GM12875 (cell line): ENCODE measurements at regions not wholly inside any gene's neighbourhood (a gene's known extent, or its start where the extent isn't known, plus 50 kb on each side); places are given as distances from the start of the nearest gene placed in this dataset.

Experiments
- H3K4me3 ChIP-seq: one replicate; pipeline ENCODE4 v1.5.1; 2011; ENCODE audit warnings: low read depth, low read length, control low read depth
- TF ChIP-seq, protein P1 (sequence below): IDR thresholded peaks from 2 replicates; pipeline ENCODE4 v1.5.1; 2011; ENCODE audit warnings: low read depth, mild to moderate bottlenecking, control low read depth, inconsistent platforms, low read length, moderate library complexity, borderline replicate concordance; ENCODE audit not compliant: insufficient read depth

DNA sequence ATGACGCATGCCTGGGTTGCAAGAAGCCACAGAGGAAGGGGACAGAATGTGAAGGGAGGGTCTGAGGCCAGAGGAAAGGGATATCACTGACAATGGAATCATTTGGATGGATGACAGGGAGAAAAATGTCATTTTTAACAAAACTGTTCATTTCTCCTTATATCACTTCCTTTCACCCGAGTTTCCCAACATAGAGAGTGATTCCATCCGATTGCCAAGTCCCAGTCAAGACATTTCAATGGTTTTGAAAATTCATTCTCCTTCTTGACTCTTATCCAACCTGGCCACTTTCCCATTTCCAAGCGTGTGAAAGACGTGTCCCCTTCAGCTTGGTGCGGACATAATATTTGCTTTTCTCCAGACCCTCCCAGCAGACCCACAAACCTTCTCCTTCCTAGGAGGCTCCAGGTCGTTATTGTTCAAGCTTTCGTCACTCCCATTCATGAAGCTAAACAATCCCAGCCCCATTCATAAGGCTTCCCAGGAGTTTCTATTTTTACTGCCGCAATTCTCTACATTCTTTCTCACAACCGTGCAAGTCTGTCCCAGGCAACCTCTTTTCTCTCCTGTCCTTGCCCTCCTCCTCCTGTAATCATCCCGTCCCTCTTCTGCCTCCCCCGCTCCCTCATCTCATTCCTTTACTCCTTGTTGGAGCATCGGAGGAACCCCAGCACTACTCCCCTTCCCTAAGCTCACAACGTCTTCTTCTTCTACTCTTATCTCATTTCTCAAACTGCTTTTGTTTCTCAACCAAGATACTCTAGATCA is 301.3 kb upstream of the KLF6 start:
- TF ChIP-seq, protein P1, sequence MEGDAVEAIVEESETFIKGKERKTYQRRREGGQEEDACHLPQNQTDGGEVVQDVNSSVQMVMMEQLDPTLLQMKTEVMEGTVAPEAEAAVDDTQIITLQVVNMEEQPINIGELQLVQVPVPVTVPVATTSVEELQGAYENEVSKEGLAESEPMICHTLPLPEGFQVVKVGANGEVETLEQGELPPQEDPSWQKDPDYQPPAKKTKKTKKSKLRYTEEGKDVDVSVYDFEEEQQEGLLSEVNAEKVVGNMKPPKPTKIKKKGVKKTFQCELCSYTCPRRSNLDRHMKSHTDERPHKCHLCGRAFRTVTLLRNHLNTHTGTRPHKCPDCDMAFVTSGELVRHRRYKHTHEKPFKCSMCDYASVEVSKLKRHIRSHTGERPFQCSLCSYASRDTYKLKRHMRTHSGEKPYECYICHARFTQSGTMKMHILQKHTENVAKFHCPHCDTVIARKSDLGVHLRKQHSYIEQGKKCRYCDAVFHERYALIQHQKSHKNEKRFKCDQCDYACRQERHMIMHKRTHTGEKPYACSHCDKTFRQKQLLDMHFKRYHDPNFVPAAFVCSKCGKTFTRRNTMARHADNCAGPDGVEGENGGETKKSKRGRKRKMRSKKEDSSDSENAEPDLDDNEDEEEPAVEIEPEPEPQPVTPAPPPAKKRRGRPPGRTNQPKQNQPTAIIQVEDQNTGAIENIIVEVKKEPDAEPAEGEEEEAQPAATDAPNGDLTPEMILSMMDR = no peak
- H3K4me3 ChIP-seq = no peak overlapping the region

DNA sequence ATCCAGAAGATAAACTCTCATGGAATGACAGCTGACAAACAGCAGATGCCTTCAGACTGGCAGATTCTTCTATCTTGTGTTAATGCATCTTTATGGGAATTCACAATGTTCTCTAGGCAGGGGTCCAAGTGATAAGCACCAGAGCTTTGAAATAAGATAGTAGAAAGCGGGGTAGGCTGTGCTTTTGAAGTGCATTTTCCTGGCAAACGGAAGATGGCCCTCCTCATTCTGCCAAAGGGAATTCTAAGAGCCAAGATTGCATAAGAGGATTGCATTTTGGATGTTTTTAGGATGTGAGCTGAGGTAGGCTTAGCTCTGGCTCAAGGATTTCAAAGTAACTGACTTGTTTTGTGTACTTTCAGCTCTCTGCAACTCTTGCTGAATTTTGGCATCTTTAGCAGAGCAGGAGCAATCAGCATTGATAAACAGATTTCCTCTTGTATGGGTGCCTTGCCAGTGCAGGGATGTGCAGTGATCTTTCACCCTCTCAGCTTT is 298.5 kb upstream of the KLF6 start:
- no peak overlapping the region for H3K4me3 ChIP-seq
- TF ChIP-seq, protein P1 = no peak

DNA sequence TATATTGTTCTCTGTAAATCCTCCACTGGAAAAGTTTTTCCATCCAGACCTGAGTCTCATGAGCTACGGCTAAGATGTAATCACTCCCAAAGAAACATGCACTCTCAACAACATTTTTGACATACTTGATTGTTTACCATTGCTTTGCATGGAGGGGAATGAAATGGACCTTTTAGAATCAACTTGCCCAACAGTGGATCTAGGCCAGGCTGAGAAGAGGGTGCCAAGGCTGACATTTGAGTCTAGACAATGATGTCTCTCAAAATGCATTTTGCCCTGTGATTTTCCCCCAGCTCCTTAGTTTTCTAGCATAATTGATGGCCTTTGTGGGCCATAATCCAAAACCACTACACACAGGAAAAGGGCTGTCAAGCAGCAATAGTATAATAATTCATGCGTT is 297.9 kb upstream of the KLF6 start:
- TF ChIP-seq, protein P1 = no peak
- H3K4me3 ChIP-seq = no peak overlapping the region

DNA sequence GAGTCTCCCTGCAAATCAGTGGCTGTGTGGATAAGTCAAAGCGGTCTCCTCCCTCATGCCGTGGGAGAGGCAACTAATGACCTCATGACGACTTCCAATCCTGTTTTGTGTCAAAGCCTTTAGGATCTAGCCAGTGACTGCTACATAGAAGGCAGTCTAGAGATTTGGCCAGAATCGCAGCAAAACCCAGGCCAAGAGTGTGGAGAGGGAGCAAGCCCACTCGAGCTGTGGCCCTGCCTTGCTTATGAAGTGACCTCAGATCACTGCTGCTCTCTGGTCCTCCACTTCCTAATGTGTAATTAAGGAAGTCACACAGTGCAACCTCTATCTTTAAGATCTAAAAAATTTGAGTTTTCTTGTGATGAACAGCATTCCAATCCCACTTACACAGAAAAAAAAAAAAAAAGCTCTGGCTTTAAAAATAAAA is 296.7 kb upstream of the KLF6 start:
- no peak overlapping the region for H3K4me3 ChIP-seq
- TF ChIP-seq, protein P1 = no peak

DNA sequence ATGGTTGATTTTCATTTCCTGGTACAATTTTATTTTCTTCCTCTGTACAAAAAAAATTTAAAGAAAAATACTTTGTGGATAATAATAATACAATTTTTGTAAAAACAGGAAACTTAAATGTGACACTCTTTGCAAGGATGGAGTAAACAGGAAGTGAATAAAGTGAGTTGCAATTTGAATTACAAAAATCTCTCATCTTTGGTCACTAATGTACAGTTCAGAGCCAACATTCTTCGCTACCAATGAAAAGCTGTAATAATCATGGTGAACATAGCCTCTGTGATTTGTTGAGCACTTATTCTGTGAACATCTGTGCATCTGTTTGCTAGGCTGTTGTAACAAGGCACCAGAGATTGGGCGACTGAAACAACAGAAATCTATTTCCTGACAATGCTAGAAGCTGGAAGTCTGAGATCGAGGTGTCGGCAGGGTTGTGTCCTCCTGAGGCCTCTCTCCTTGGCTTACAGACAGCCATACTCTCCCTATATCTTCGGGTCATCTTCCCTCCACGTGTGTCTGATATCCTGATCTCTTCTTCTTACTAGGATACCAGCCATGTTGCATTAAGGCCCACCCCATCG is 295.3 kb upstream of the KLF6 start:
- TF ChIP-seq, protein P1 = no peak
- no peak overlapping the region for H3K4me3 ChIP-seq

DNA sequence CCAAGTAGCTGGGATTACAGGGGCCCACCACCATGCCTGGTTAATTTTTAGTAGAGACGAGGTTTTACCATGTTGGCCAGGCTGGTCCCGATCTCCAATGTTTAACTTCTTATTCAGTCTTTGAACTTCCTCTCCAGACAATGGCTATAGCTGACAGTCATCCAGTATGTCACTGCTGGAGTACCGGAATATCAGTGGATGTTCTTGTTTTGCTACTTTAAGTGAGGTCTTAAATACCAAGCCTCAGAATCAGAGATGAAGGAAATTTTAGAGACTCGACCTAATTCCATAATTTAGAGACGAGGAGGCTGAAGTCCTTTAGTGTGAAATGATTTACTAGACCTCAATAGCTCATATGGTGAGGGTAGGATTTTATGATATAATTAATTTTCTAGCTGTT is 294.8 kb upstream of the KLF6 start:
- TF ChIP-seq, protein P1 = no peak
- H3K4me3 ChIP-seq = no peak overlapping the region

DNA sequence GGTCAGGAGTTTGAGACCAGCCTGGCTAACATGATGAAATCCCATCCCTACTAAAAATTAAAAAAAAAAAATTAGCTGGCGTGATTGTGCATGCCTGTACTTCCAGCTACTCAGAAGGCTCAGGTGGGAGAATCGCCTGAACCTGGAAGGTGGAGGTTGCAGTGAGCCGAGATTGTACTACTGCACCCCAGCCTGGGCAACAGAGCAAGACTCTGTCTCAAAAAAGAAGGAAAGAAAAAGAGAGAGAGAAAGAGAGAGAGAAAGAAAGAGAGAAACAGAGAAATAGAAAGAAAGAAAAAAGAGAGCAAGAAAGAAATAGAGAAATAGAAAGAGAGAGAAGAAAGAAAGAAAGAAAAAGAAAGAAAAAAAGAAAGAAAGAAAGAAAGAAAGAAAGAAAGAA is 292.8 kb upstream of the KLF6 start:
- TF ChIP-seq, protein P1 = no peak

More for the DNA sequence above, 292.8 kb upstream of the KLF6 start:
- H3K4me3 ChIP-seq = no peak overlapping the region
